ENCODE measurements at regions not wholly inside any gene's neighbourhood (a gene's known extent, or its start where the extent isn't known, plus 50 kb on each side); places are given as distances from the start of the nearest gene placed in this dataset.

GRCh38 chr10:55822096-55822495, 539.0 kb downstream of the ZWINT start:
- no peak overlapping the region for H3K4me3 ChIP-seq (ENCODE audit: low read depth, low read length)
- TF ChIP-seq CTCF (conservative IDR thresholded peaks at IDR 0.05; ENCODE audit: low read depth, low read length), result no peak
- no peak for DNase-seq (ENCODE audit: low read depth)

GRCh38 chr10:55820478-55820877, 540.6 kb downstream of the ZWINT start:
- no peak for DNase-seq (ENCODE audit: low read depth)
- H3K4me3 ChIP-seq (ENCODE audit: low read depth, low read length), result no peak overlapping the region
- TF ChIP-seq CTCF (conservative IDR thresholded peaks at IDR 0.05; ENCODE audit: low read depth, low read length), result no peak

GRCh38 chr10:55820071-55820470, 541.0 kb downstream of the ZWINT start:
- TF ChIP-seq CTCF (conservative IDR thresholded peaks at IDR 0.05; ENCODE audit: low read depth, low read length), result no peak
- no peak for DNase-seq (ENCODE audit: low read depth)
- H3K4me3 ChIP-seq (ENCODE audit: low read depth, low read length), result no peak overlapping the region

- no peak overlapping the region for H3K4me3 ChIP-seq (ENCODE audit: low read depth, low read length)
- no peak for DNase-seq (ENCODE audit: low read depth)
- TF ChIP-seq CTCF (conservative IDR thresholded peaks at IDR 0.05; ENCODE audit: low read depth, low read length), result no peak
These were observed 547.4 kb downstream of the ZWINT start for GRCh38 chr10:55813451-55814170.

- TF ChIP-seq CTCF (conservative IDR thresholded peaks at IDR 0.05; ENCODE audit: low read depth, low read length), result no peak
- no peak overlapping the region for H3K4me3 ChIP-seq (ENCODE audit: low read depth, low read length)
- no peak for DNase-seq (ENCODE audit: low read depth)
These were observed 558.0 kb downstream of the ZWINT start for GRCh38 chr10:55803055-55803454.

GRCh38 chr10:55801353-55801661, 559.8 kb downstream of the ZWINT start:
- TF ChIP-seq CTCF (conservative IDR thresholded peaks at IDR 0.05; ENCODE audit: low read depth, low read length), result no peak
- DNase-seq (ENCODE audit: low read depth), result no peak
- no peak overlapping the region for H3K4me3 ChIP-seq (ENCODE audit: low read depth, low read length)

GRCh38 chr10:55800602-55801352, 560.3 kb downstream of the ZWINT start:
- TF ChIP-seq CTCF (conservative IDR thresholded peaks at IDR 0.05; ENCODE audit: low read depth, low read length), result no peak
- DNase-seq (ENCODE audit: low read depth), result no peak

More at GRCh38 chr10:55800602-55801352, 560.3 kb downstream of the ZWINT start:
- H3K4me3 ChIP-seq (ENCODE audit: low read depth, low read length), result no peak overlapping the region

Data from epithelial cell of proximal tubule (primary cell).